ENCODE measurements at regions not wholly inside any gene's neighbourhood (a gene's known extent, or its start where the extent isn't known, plus 50 kb on each side); places are given as distances from the start of the nearest gene placed in this dataset.

- no peak for TF ChIP-seq SP1 (IDR thresholded peaks at IDR 0.05; ENCODE audit: low read depth, low read length)
- TF ChIP-seq CBX8 (IDR thresholded peaks at IDR 0.05; ENCODE audit: borderline replicate concordance, low read depth, low read length): no peak
- TF ChIP-seq CTCF (IDR thresholded peaks at IDR 0.05; ENCODE audit: control extremely low read depth in 1 of 3, insufficient read depth in 1 of 3, low read depth in 1 of 3, low read length in 3 of 3): no peak
- no peak for TF ChIP-seq MAX (IDR thresholded peaks at IDR 0.05)
- no peak for TF ChIP-seq TAF1 (IDR thresholded peaks at IDR 0.05; ENCODE audit: low read depth, low read length)
- no peak for TF ChIP-seq EZH2 (IDR thresholded peaks at IDR 0.05; ENCODE audit: low read depth, low read length, severe bottlenecking)
- TF ChIP-seq EGR1 (IDR thresholded peaks at IDR 0.05; ENCODE audit: borderline replicate concordance, low read depth, low read length): no peak
- TF ChIP-seq FOSL1 (IDR thresholded peaks at IDR 0.05; ENCODE audit: insufficient read depth, low read depth, low read length): no peak
Measured at GRCh38 chr3:14592836-14593235, 52.7 kb upstream of the GRIP2 start.

All from H1 (cell line).